ENCODE measurements at regions not wholly inside any gene's neighbourhood (a gene's known extent, or its start where the extent isn't known, plus 50 kb on each side); places are given as distances from the start of the nearest gene placed in this dataset.

DNA sequence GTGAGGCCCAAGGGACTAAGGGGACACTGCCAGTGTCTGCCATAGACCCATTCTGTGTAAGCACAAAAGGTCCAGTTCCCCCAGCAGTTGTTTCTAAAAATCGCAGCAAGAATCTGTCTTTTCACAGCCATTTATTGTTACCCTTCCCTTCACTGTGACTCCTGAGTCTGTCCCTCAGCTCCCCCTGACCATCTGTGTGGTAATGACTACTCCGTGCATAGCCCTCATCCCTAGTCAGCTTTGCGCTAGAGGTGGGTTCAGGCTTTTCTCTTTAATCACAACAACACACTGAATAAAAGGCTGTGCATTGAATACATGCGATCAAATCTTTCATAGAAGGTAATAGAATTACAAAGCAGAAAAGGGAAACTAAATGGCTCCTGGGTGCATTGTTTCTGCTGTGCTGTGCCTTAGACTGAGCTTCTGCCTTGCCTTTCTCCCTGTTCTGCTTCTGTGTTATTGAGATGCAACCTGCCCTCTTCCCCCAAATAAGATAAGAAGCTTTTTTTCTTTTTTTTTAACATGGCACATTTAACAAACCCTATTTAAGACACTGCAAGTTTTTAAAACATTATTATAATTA is 836.0 kb upstream of the CDH2 start:
- TF ChIP-seq, protein P1, sequence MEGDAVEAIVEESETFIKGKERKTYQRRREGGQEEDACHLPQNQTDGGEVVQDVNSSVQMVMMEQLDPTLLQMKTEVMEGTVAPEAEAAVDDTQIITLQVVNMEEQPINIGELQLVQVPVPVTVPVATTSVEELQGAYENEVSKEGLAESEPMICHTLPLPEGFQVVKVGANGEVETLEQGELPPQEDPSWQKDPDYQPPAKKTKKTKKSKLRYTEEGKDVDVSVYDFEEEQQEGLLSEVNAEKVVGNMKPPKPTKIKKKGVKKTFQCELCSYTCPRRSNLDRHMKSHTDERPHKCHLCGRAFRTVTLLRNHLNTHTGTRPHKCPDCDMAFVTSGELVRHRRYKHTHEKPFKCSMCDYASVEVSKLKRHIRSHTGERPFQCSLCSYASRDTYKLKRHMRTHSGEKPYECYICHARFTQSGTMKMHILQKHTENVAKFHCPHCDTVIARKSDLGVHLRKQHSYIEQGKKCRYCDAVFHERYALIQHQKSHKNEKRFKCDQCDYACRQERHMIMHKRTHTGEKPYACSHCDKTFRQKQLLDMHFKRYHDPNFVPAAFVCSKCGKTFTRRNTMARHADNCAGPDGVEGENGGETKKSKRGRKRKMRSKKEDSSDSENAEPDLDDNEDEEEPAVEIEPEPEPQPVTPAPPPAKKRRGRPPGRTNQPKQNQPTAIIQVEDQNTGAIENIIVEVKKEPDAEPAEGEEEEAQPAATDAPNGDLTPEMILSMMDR (IDR thresholded peaks at IDR 0.05; ENCODE audit: low read depth, low read length), result no peak
- H3K4me3 ChIP-seq (ENCODE audit: low read depth, low read length), result no peak overlapping the region
- no peak for DNase-seq (ENCODE audit: low read depth, low spot score)
- H3K9me3 ChIP-seq (ENCODE audit: control insufficient read depth, insufficient read depth, low read length), result no peaks in the 10 kb centered on the region
- ChIA-PET POLR2A (no interaction called here), CTCF (interaction anchor here (1.1 kb wide), 1 partner anchor 9 kb away, joined by 3 read pairs; no protein-coding TSS in a partner anchor)
- H3K27ac ChIP-seq (ENCODE audit: low read depth, low read length), result no peak overlapping the region
- H3K27me3 ChIP-seq (ENCODE audit: control insufficient read depth, insufficient read depth, low read length), result no peaks in the 10 kb centered on the region

DNA sequence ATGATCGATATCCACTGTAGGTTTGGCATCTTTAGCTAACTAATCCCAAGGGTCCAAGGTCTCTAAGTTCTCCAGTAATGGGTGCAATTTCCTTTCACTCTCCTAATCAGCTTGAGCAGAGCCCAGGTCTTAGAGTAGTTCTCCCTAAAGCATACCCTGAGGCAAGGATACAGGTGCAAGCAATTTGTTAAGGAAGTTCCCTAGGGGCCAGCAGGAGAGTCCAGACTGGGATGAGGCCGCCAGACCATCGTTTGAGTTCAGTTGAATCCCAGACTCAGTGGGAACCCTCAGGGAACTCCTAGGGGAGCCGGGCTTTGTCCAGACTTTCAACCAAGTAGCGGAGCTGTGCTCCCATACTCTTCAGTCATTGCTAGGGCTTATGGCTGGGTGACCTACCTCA is 835.4 kb upstream of the CDH2 start:
- no peak for DNase-seq (ENCODE audit: low read depth, low spot score)
- POLR2A ChIA-PET, result no interaction called here
- H3K4me3 ChIP-seq (ENCODE audit: low read depth, low read length), result no peak overlapping the region
- TF ChIP-seq, protein P1 (IDR thresholded peaks at IDR 0.05; ENCODE audit: low read depth, low read length), result no peak
- CTCF ChIA-PET, result interaction anchor here (1.1 kb wide), 1 partner anchor 10 kb away, joined by 3 read pairs; no protein-coding TSS in a partner anchor
- no peaks in the 10 kb centered on the region for H3K9me3 ChIP-seq (ENCODE audit: control insufficient read depth, insufficient read depth, low read length)
- H3K27ac ChIP-seq (ENCODE audit: low read depth, low read length), result no peak overlapping the region
- no peaks in the 10 kb centered on the region for H3K27me3 ChIP-seq (ENCODE audit: control insufficient read depth, insufficient read depth, low read length)

DNA sequence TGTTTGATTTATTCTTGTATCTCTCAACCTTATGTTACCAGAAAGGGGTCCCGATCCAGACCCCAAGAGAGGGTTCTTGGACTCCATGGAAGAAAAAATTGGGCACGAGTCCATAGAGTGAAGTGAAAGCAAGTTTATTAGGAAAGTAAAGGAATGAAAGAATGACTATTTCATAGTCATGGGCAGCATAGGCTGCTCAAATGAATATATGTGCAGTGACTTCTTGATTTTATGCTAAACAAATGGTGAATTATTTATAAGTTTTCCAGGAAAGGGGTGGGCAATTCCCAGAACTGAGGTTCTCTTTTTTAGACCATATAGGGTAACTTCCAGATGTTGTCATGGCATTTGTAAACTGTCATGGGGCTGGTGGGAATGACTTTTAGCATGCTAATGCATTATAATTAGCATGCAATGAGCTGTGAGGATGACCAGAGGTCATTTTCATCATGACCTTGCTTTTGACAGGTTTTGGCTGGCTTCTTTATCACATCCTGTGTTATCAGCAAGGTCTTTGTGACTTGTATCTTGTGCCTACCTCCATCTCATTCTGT is 832.4 kb upstream of the CDH2 start:
- ChIA-PET POLR2A (no interaction called here), CTCF (no interaction called here)
- Histone ChIP-seq H3K4me3 (ENCODE audit: low read depth, low read length) (no peak overlapping the region), H3K27ac (ENCODE audit: low read depth, low read length) (no peak overlapping the region), H3K9me3 (ENCODE audit: control insufficient read depth, insufficient read depth, low read length) (no peaks in the 10 kb centered on the region), H3K27me3 (ENCODE audit: control insufficient read depth, insufficient read depth, low read length) (no peaks in the 10 kb centered on the region)
- DNase-seq (ENCODE audit: low read depth, low spot score), result no peak
- TF ChIP-seq, protein P1 (IDR thresholded peaks at IDR 0.05; ENCODE audit: low read depth, low read length), result no peak

DNA sequence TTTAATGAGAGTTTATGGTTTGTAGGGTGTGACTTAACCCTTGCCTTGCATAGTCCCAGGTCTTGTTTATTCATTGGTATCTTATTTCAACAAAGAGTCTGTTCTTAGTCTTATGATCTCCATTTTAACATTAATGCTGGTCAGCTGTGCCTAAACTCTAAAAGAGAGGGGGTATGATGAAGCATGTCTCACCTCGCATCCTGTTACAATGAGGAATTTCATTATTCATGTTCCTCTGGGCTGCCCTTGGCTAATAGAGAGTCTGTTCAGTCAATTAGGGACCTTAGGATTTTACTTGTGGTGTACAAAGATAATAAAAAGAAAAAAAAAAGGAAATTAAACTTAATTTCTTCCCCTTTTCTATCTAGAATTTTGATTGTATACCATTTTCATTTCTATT is 831.9 kb upstream of the CDH2 start:
- TF ChIP-seq, protein P1 (IDR thresholded peaks at IDR 0.05; ENCODE audit: low read depth, low read length), result no peak
- no peaks in the 10 kb centered on the region for H3K27me3 ChIP-seq (ENCODE audit: control insufficient read depth, insufficient read depth, low read length)
- ChIA-PET CTCF (no interaction called here), POLR2A (no interaction called here)
- no peak overlapping the region for H3K4me3 ChIP-seq (ENCODE audit: low read depth, low read length)
- H3K9me3 ChIP-seq (ENCODE audit: control insufficient read depth, insufficient read depth, low read length), result no peaks in the 10 kb centered on the region
- no peak overlapping the region for H3K27ac ChIP-seq (ENCODE audit: low read depth, low read length)
- no peak for DNase-seq (ENCODE audit: low read depth, low spot score)

DNA sequence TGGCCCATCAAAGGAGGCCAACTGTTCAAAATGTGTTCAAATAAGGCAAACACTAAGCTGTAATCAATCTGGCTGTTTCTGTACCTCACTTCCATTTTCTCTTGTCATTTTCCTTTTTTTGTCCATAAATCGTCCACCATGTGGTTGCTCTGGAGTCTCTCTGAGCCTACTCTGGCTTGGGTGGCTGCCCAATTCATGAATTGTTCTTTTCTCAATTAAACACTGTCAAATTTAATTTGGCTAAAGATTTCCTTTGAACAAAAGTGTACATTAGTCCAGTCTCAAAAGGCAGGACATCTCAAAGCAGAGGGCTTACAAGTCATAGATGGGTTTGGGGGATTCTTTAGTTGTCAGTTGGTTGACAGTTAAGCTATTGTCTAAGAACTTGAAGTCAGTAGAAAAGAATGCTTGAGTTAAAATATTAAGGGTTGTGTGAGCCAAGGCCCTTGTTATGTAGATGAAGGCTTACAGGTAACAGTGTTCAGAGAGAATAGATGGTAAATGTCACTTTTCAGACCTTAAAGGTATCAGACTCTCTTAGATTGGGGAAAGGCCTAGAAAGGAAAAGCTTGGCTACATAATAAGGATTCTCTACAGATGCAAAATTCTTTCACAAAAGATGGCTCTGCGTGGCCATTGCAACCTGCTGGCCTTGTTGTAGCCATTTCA is 831.2 kb upstream of the CDH2 start:
- no peaks in the 10 kb centered on the region for H3K9me3 ChIP-seq (ENCODE audit: control insufficient read depth, insufficient read depth, low read length)
- DNase-seq (ENCODE audit: low read depth, low spot score), result no peak
- ChIA-PET CTCF (no interaction called here), POLR2A (no interaction called here)
- H3K4me3 ChIP-seq (ENCODE audit: low read depth, low read length), result no peak overlapping the region
- no peak overlapping the region for H3K27ac ChIP-seq (ENCODE audit: low read depth, low read length)
- TF ChIP-seq, protein P1 (IDR thresholded peaks at IDR 0.05; ENCODE audit: low read depth, low read length), result no peak
- no peaks in the 10 kb centered on the region for H3K27me3 ChIP-seq (ENCODE audit: control insufficient read depth, insufficient read depth, low read length)

Data from AG04450 (cell line).